ENCODE measurements at regions not wholly inside any gene's neighbourhood (a gene's known extent, or its start where the extent isn't known, plus 50 kb on each side); places are given as distances from the start of the nearest gene placed in this dataset.

- DNase-seq (ENCODE audit: extremely low spot score) = no peak
- TF ChIP-seq, protein P1, sequence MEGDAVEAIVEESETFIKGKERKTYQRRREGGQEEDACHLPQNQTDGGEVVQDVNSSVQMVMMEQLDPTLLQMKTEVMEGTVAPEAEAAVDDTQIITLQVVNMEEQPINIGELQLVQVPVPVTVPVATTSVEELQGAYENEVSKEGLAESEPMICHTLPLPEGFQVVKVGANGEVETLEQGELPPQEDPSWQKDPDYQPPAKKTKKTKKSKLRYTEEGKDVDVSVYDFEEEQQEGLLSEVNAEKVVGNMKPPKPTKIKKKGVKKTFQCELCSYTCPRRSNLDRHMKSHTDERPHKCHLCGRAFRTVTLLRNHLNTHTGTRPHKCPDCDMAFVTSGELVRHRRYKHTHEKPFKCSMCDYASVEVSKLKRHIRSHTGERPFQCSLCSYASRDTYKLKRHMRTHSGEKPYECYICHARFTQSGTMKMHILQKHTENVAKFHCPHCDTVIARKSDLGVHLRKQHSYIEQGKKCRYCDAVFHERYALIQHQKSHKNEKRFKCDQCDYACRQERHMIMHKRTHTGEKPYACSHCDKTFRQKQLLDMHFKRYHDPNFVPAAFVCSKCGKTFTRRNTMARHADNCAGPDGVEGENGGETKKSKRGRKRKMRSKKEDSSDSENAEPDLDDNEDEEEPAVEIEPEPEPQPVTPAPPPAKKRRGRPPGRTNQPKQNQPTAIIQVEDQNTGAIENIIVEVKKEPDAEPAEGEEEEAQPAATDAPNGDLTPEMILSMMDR (IDR thresholded peaks at IDR 0.05; ENCODE audit: control extremely low read depth, extremely low read depth, low read depth, missing control alignments) = no peak
- ChIA-PET POLR2A (no interaction called here), CTCF (no interaction called here)
Observed at GRCh38 chr20:61056116-61056515, 195.9 kb upstream of the CDH4 start.

DNA sequence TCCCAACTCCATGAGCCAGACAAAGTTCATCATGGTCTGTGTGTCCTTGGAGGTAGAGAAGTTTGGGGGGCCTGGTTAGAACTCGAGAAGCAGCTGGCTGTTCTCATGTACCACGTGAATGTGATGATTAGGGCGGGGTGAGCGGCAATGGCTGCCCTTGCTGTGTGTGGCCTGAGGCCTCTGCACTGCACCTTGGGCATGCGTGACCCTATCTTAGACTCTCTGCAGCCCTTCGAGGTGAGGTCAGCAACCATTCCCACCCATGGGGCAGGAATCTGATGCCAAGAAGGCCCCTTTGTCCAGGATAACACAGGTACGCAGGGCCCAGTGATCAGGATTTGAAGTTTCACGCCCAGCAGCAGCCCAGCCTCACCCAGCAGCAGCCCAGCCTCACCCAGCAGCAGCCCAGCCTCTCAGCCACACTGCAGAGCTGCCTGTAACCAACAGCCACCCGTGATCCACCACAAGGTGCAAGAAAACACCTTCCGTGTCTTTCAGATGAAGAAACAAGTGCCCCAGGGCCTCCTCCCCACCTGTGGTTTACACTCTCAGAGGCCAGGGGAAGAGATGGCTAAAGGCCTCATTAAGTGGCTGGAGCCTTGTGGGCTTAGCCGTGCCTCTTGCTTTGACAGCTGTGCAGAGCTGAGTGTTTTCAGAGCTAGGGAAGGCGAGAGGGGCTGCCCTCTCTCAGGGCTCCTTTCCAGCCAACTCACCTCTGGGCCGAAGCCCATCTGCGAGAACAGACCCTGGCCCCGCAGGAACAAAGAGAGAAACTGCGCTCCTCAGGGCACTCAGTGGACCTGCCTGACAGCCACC, 195.2 kb upstream of the CDH4 start:
- POLR2A ChIA-PET = no interaction called here
- CTCF ChIA-PET = no interaction called here
- TF ChIP-seq, protein P1 (IDR thresholded peaks at IDR 0.05; ENCODE audit: control extremely low read depth, extremely low read depth, low read depth, missing control alignments) = no peak
- no peak for DNase-seq (ENCODE audit: extremely low spot score)

GRCh38 chr20:61057443-61058121, 194.5 kb upstream of the CDH4 start:
- TF ChIP-seq, protein P1 (IDR thresholded peaks at IDR 0.05; ENCODE audit: control extremely low read depth, extremely low read depth, low read depth, missing control alignments) = no peak
- no peak for DNase-seq (ENCODE audit: extremely low spot score)
- POLR2A ChIA-PET = no interaction called here

DNA sequence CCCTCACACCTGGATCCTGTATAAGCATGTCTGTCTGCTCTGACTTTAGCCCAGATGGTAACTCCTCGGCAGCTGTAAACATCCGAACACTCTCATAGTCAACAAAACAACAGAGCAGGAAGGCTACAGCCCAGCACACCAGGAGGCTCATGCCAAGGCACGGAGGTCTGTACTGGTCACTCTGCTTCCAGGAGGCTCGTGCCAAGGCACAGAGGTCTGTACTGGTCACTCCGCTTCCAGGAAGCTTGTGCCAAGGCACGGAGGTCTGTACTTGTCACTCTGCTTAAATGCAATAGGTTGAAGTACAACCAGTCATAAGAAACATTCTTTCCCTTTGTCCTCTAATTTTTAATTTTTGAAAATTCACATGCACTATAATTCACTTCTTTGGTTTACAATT, 190.1 kb upstream of the CDH4 start:
- no peak for DNase-seq (ENCODE audit: extremely low spot score)
- POLR2A ChIA-PET = no interaction called here
- TF ChIP-seq, protein P1 (IDR thresholded peaks at IDR 0.05; ENCODE audit: control extremely low read depth, extremely low read depth, low read depth, missing control alignments) = no peak
- CTCF ChIA-PET = no interaction called here

More at GRCh38 chr20:61057443-61058121, 194.5 kb upstream of the CDH4 start:
- CTCF ChIA-PET = no interaction called here

DNA sequence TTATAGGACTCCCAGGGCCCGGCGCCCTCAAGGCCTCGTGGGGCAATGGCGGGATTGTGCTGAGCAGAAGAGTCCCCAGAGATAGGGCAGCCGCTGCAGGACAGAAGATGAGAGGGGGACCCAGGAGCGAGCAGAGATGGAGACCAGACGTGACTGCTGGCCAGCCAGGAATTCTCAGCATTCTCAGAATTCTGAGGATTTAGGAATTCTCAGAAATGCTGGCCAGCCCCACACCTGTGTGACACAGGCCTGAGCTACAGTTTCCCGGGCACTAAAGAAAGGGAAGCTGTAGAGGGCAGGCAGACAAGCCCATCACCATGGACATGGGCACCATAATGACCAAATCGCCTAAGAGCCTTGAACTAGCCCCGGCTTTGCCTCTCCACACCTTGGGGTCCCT, 186.2 kb upstream of the CDH4 start:
- POLR2A ChIA-PET = no interaction called here
- DNase-seq (ENCODE audit: extremely low spot score) = no peak
- CTCF ChIA-PET = no interaction called here
- TF ChIP-seq, protein P1 (IDR thresholded peaks at IDR 0.05; ENCODE audit: control extremely low read depth, extremely low read depth, low read depth, missing control alignments) = no peak

GRCh38 chr20:61066526-61066925, 185.5 kb upstream of the CDH4 start:
- ChIA-PET POLR2A (no interaction called here), CTCF (no interaction called here)
- DNase-seq (ENCODE audit: extremely low spot score) = no peak
- TF ChIP-seq, protein P1 (IDR thresholded peaks at IDR 0.05; ENCODE audit: control extremely low read depth, extremely low read depth, low read depth, missing control alignments) = no peak
